ENCODE measurements at regions not wholly inside any gene's neighbourhood (a gene's known extent, or its start where the extent isn't known, plus 50 kb on each side); places are given as distances from the start of the nearest gene placed in this dataset.
A peak's percentile ranks its signal among the peaks of the same experiment; 100 is the strongest.

DNA sequence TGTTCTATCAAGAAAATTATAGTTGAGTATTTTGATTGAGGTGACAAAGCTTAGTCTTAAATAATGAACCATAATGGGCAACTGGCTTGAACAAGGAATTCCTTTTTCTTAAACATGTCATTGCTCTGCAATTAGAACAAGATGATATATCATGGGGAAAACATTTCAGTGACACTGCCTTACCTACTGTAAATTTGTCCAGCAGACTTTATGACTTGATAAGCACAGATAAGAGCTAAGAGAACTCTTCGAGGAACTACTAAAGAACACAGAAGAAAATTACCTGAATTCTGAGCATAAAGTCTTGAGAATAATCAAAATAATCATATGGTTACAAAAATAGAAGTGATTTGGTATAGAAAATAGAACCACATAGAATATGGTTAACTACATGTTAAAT is 257.8 kb downstream of the PDHA2 start:
- Histone ChIP-seq H3K27me3 (ENCODE audit: insufficient read depth) (no peaks in the 10 kb centered on the region), H4K20me1 (replicated peaks; ENCODE audit: insufficient read depth) (no peaks in the 10 kb centered on the region), H3K36me3 (ENCODE audit: insufficient read depth) (no peaks in the 10 kb centered on the region), H3K4me2 (no peak overlapping the region), H2AFZ (peak overlapping the region; percentile 1; the same call in 1 of the 2 replicates), H3K79me2 (replicated peaks; ENCODE audit: insufficient read depth) (no peaks in the 10 kb centered on the region), H3K27ac (ENCODE audit: low read depth) (no peak overlapping the region), H3K9me2 (ENCODE audit: insufficient read depth) (peaks cover 9% of the 10 kb centered on the region), H3F3A (replicated peaks; ENCODE audit: low read depth) (no peaks in the 10 kb centered on the region), H3K4me3 (no peak overlapping the region), H3K4me1 (ENCODE audit: insufficient read depth) (no peaks in the 10 kb centered on the region)
- H3K9me3 Mint-ChIP-seq, result peaks cover 7% of the 10 kb centered on the region; the same call in 2 of the 3 replicates
- no peak overlapping the region for H3K27ac Mint-ChIP-seq
- H3K27me3 Mint-ChIP-seq (ENCODE audit: insufficient read depth, low read depth, poor library complexity), result no peaks in the 10 kb centered on the region
- peaks cover 6% of the 10 kb centered on the region; the same call in 2 of the 3 replicates for H3K4me1 Mint-ChIP-seq
- DNase-seq (ENCODE audit: low spot score) (no peak), ATAC-seq (no peak)
- peaks cover 5% of the 10 kb centered on the region; the same call in 1 of the 3 replicates for H3K36me3 Mint-ChIP-seq (ENCODE audit: low read depth)
- TF ChIP-seq POLR2AphosphoS5 (IDR thresholded peaks at IDR 0.05; ENCODE audit: low read depth) (no peak), NANOG (IDR thresholded peaks at IDR 0.05; ENCODE audit: borderline replicate concordance) (no peak), EZH2 (IDR thresholded peaks at IDR 0.05; ENCODE audit: low read depth, unreplicated experiment) (no peak), ZNF331 (CRISPR knock-in tag; IDR thresholded peaks at IDR 0.05; ENCODE audit: low read depth) (no peak), STAT1 (IDR thresholded peaks at IDR 0.05; ENCODE audit: unreplicated experiment) (no peak), JUNB (IDR thresholded peaks at IDR 0.05; ENCODE audit: unreplicated experiment) (no peak), EZH2phosphoT487 (IDR thresholded peaks at IDR 0.05; ENCODE audit: unreplicated experiment) (no peak), CREB1 (CRISPR knock-in tag; IDR thresholded peaks at IDR 0.05; ENCODE audit: low read depth) (no peak)
- TF ChIP-seq, protein P1, sequence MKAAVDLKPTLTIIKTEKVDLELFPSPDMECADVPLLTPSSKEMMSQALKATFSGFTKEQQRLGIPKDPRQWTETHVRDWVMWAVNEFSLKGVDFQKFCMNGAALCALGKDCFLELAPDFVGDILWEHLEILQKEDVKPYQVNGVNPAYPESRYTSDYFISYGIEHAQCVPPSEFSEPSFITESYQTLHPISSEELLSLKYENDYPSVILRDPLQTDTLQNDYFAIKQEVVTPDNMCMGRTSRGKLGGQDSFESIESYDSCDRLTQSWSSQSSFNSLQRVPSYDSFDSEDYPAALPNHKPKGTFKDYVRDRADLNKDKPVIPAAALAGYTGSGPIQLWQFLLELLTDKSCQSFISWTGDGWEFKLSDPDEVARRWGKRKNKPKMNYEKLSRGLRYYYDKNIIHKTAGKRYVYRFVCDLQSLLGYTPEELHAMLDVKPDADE (IDR thresholded peaks at IDR 0.05), result no peak
- TF ChIP-seq, protein P2, sequence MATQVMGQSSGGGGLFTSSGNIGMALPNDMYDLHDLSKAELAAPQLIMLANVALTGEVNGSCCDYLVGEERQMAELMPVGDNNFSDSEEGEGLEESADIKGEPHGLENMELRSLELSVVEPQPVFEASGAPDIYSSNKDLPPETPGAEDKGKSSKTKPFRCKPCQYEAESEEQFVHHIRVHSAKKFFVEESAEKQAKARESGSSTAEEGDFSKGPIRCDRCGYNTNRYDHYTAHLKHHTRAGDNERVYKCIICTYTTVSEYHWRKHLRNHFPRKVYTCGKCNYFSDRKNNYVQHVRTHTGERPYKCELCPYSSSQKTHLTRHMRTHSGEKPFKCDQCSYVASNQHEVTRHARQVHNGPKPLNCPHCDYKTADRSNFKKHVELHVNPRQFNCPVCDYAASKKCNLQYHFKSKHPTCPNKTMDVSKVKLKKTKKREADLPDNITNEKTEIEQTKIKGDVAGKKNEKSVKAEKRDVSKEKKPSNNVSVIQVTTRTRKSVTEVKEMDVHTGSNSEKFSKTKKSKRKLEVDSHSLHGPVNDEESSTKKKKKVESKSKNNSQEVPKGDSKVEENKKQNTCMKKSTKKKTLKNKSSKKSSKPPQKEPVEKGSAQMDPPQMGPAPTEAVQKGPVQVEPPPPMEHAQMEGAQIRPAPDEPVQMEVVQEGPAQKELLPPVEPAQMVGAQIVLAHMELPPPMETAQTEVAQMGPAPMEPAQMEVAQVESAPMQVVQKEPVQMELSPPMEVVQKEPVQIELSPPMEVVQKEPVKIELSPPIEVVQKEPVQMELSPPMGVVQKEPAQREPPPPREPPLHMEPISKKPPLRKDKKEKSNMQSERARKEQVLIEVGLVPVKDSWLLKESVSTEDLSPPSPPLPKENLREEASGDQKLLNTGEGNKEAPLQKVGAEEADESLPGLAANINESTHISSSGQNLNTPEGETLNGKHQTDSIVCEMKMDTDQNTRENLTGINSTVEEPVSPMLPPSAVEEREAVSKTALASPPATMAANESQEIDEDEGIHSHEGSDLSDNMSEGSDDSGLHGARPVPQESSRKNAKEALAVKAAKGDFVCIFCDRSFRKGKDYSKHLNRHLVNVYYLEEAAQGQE (IDR thresholded peaks at IDR 0.05; ENCODE audit: unreplicated experiment), result no peak
- TF ChIP-seq, protein P3, sequence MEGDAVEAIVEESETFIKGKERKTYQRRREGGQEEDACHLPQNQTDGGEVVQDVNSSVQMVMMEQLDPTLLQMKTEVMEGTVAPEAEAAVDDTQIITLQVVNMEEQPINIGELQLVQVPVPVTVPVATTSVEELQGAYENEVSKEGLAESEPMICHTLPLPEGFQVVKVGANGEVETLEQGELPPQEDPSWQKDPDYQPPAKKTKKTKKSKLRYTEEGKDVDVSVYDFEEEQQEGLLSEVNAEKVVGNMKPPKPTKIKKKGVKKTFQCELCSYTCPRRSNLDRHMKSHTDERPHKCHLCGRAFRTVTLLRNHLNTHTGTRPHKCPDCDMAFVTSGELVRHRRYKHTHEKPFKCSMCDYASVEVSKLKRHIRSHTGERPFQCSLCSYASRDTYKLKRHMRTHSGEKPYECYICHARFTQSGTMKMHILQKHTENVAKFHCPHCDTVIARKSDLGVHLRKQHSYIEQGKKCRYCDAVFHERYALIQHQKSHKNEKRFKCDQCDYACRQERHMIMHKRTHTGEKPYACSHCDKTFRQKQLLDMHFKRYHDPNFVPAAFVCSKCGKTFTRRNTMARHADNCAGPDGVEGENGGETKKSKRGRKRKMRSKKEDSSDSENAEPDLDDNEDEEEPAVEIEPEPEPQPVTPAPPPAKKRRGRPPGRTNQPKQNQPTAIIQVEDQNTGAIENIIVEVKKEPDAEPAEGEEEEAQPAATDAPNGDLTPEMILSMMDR (conservative IDR thresholded peaks at IDR 0.05; ENCODE audit: low read depth in 2 of 2), result no peak
- TF ChIP-seq, protein P4, sequence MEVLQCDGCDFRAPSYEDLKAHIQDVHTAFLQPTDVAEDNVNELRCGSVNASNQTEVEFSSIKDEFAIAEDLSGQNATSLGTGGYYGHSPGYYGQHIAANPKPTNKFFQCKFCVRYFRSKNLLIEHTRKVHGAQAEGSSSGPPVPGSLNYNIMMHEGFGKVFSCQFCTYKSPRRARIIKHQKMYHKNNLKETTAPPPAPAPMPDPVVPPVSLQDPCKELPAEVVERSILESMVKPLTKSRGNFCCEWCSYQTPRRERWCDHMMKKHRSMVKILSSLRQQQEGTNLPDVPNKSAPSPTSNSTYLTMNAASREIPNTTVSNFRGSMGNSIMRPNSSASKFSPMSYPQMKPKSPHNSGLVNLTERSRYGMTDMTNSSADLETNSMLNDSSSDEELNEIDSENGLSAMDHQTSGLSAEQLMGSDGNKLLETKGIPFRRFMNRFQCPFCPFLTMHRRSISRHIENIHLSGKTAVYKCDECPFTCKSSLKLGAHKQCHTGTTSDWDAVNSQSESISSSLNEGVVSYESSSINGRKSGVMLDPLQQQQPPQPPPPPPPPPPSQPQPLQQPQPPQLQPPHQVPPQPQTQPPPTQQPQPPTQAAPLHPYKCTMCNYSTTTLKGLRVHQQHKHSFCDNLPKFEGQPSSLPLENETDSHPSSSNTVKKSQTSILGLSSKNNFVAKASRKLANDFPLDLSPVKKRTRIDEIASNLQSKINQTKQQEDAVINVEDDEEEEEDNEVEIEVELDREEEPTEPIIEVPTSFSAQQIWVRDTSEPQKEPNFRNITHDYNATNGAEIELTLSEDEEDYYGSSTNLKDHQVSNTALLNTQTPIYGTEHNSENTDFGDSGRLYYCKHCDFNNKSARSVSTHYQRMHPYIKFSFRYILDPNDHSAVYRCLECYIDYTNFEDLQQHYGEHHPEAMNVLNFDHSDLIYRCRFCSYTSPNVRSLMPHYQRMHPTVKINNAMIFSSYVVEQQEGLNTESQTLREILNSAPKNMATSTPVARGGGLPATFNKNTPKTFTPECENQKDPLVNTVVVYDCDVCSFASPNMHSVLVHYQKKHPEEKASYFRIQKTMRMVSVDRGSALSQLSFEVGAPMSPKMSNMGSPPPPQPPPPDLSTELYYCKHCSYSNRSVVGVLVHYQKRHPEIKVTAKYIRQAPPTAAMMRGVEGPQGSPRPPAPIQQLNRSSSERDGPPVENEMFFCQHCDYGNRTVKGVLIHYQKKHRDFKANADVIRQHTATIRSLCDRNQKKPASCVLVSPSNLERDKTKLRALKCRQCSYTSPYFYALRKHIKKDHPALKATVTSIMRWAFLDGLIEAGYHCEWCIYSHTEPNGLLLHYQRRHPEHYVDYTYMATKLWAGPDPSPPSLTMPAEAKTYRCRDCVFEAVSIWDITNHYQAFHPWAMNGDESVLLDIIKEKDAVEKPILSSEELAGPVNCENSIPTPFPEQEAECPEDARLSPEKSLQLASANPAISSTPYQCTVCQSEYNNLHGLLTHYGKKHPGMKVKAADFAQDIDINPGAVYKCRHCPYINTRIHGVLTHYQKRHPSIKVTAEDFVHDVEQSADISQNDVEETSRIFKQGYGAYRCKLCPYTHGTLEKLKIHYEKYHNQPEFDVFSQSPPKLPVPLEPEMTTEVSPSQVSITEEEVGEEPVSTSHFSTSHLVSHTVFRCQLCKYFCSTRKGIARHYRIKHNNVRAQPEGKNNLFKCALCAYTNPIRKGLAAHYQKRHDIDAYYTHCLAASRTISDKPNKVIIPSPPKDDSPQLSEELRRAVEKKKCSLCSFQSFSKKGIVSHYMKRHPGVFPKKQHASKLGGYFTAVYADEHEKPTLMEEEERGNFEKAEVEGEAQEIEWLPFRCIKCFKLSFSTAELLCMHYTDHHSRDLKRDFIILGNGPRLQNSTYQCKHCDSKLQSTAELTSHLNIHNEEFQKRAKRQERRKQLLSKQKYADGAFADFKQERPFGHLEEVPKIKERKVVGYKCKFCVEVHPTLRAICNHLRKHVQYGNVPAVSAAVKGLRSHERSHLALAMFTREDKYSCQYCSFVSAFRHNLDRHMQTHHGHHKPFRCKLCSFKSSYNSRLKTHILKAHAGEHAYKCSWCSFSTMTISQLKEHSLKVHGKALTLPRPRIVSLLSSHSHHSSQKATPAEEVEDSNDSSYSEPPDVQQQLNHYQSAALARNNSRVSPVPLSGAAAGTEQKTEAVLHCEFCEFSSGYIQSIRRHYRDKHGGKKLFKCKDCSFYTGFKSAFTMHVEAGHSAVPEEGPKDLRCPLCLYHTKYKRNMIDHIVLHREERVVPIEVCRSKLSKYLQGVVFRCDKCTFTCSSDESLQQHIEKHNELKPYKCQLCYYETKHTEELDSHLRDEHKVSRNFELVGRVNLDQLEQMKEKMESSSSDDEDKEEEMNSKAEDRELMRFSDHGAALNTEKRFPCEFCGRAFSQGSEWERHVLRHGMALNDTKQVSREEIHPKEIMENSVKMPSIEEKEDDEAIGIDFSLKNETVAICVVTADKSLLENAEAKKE (CRISPR knock-in tag; IDR thresholded peaks at IDR 0.05), result no peak
- no peak overlapping the region for H3K4me3 Mint-ChIP-seq

All from GM23338 (cell line).